A549 (cell line): ENCODE measurements at regions not wholly inside any gene's neighbourhood (a gene's known extent, or its start where the extent isn't known, plus 50 kb on each side); places are given as distances from the start of the nearest gene placed in this dataset.

Experiments used
- CHD4 ChIP-seq: fragments of 200-600 bp; sonication (generic); IDR thresholded peaks from 2 replicates; pipeline ENCODE4 v1.6.1; 2016; ENCODE audit warnings: antibody characterized with exemption, mild to moderate bottlenecking, borderline replicate concordance
- CTCF ChIP-seq: fragments of >200 bp; sonication (Bioruptor Twin); formaldehyde crosslinking; IDR thresholded peaks from 3 replicates; pipeline ENCODE4 v1.5.1; 2016
- EHF ChIP-seq: fragments of 250-450 bp; sonication (Bioruptor Pico); IDR thresholded peaks from 2 replicates; pipeline ENCODE4 v1.5.0; 2020; ENCODE audit warnings: mild to moderate bottlenecking
- JUNB ChIP-seq: fragments of >200 bp; sonication (Bioruptor Twin); formaldehyde crosslinking; IDR thresholded peaks from 2 replicates; pipeline ENCODE4 v1.6.1; 2016
- KDM5A ChIP-seq: fragments of 200-600 bp; sonication (generic); IDR thresholded peaks from 2 replicates; pipeline ENCODE4 v1.6.1; 2016; ENCODE audit warnings: antibody characterized with exemption, mild to moderate bottlenecking
- POLR2A ChIP-seq: IDR thresholded peaks from 2 replicates; pipeline ENCODE4 v1.6.1; 2012; ENCODE audit warnings: mild to moderate bottlenecking, low read length
- RFX5 ChIP-seq: fragments of 450-650 bp; IDR thresholded peaks from 2 replicates; pipeline ENCODE4 v1.7.1; 2014; ENCODE audit warnings: antibody characterized with exemption, mild to moderate bottlenecking, moderate library complexity
- ZFP36 ChIP-seq: fragments of 450-650 bp; IDR thresholded peaks from 2 replicates; pipeline ENCODE4 v1.6.1; 2014; ENCODE audit warnings: borderline replicate concordance; ENCODE audit not compliant: partially characterized antibody

GRCh38 chr3:176789281-176789705 lies 408.0 kb downstream of the TBL1XR1 start:
- TF ChIP-seq EHF (no peak), CHD4 (no peak), POLR2A (no peak), KDM5A (no peak), CTCF (no peak), JUNB (no peak), ZFP36 (no peak), RFX5 (no peak)
